ENCODE measurements at regions not wholly inside any gene's neighbourhood (a gene's known extent, or its start where the extent isn't known, plus 50 kb on each side); places are given as distances from the start of the nearest gene placed in this dataset.

GRCh38 chr2:194087089-194087958 lies 1569.7 kb upstream of the SLC39A10 start:
- TF ChIP-seq CTCF (conservative IDR thresholded peaks at IDR 0.05; ENCODE audit: low read length) (no peak), EZH2phosphoT487 (IDR thresholded peaks at IDR 0.05; ENCODE audit: borderline replicate concordance, low read depth, low read length) (no peak)
